ELF-1 (cell line): ENCODE measurements at regions not wholly inside any gene's neighbourhood (a gene's known extent, or its start where the extent isn't known, plus 50 kb on each side); places are given as distances from the start of the nearest gene placed in this dataset.
"Not testable (repeated sequence)": the region's sequence is repeated elsewhere in the genome, so short reads cannot be mapped to it uniquely, and the experiment has no call there.

Experiments
- DNase-seq: peaks from one replicate; pipeline ENCODE4 v3.0.0-alpha.2; 2016; ENCODE audit warnings: low read depth, low spot score

GRCh38 chr15:30755036-30755687 lies 129.2 kb downstream of the ARHGAP11B start:
- DNase-seq: not testable (repeated sequence)

- not testable (repeated sequence) for DNase-seq
These were observed 134.7 kb downstream of the ARHGAP11B start for GRCh38 chr15:30760633-30761032.

GRCh38 chr15:30761365-30761764 lies 135.4 kb downstream of the ARHGAP11B start:
- not testable (repeated sequence) for DNase-seq

GRCh38 chr15:30769390-30770124 lies 134.2 kb upstream of the FAN1 start:
- DNase-seq: not testable (repeated sequence)

GRCh38 chr15:30770759-30771158 lies 133.0 kb upstream of the FAN1 start:
- no peak for DNase-seq

- DNase-seq: no peak
These were observed 120.7 kb upstream of the FAN1 start for GRCh38 chr15:30783019-30783418.

GRCh38 chr15:30788595-30788994 lies 115.1 kb upstream of the FAN1 start:
- no peak for DNase-seq

GRCh38 chr15:30791239-30792175 lies 112.2 kb upstream of the FAN1 start:
- DNase-seq: peak; percentile 53

- DNase-seq: not testable (repeated sequence)
These were observed 110.9 kb upstream of the FAN1 start for GRCh38 chr15:30792843-30793242.

- DNase-seq: no peak
These were observed 109.3 kb upstream of the FAN1 start for GRCh38 chr15:30794388-30794787.

GRCh38 chr15:30799565-30799964 lies 104.2 kb upstream of the FAN1 start:
- peak; percentile 33 for DNase-seq

- DNase-seq: peak; percentile 39
These were observed 102.4 kb upstream of the FAN1 start for GRCh38 chr15:30801140-30801895.

GRCh38 chr15:30802001-30802400 lies 101.7 kb upstream of the FAN1 start:
- not testable (repeated sequence) for DNase-seq

- not testable (repeated sequence) for DNase-seq
These were observed 100.0 kb upstream of the FAN1 start for GRCh38 chr15:30803703-30804102.

- peak; percentile 28 for DNase-seq
These were observed 87.3 kb upstream of the FAN1 start for GRCh38 chr15:30816430-30816829.

GRCh38 chr15:30823068-30823813 lies 80.5 kb upstream of the FAN1 start:
- DNase-seq: peak; percentile 57

- no peak for DNase-seq
These were observed 79.1 kb upstream of the FAN1 start for GRCh38 chr15:30824518-30825195.

GRCh38 chr15:30827625-30828303 lies 76.0 kb upstream of the FAN1 start:
- DNase-seq: no peak

- DNase-seq: peak; percentile 47
These were observed 75.4 kb upstream of the FAN1 start for GRCh38 chr15:30828304-30828639.

- no peak for DNase-seq
These were observed 72.8 kb upstream of the FAN1 start for GRCh38 chr15:30830961-30831360.
